Stimulated activated CD8-positive, alpha-beta memory T cell treated with anti-CD3 and anti-CD28 coated beads, Interleukin-12 subunit alpha, Interleukin-12 subunit beta, amount 100 ng/mL, for 24 hours (primary cell): ENCODE measurements at regions not wholly inside any gene's neighbourhood (a gene's known extent, or its start where the extent isn't known, plus 50 kb on each side); places are given as distances from the start of the nearest gene placed in this dataset.

Experiments used
- DNase-seq: peaks from one replicate; pipeline ENCODE4 v3.0.0-alpha.2; 2020; ENCODE audit errors: extremely low read depth

DNA sequence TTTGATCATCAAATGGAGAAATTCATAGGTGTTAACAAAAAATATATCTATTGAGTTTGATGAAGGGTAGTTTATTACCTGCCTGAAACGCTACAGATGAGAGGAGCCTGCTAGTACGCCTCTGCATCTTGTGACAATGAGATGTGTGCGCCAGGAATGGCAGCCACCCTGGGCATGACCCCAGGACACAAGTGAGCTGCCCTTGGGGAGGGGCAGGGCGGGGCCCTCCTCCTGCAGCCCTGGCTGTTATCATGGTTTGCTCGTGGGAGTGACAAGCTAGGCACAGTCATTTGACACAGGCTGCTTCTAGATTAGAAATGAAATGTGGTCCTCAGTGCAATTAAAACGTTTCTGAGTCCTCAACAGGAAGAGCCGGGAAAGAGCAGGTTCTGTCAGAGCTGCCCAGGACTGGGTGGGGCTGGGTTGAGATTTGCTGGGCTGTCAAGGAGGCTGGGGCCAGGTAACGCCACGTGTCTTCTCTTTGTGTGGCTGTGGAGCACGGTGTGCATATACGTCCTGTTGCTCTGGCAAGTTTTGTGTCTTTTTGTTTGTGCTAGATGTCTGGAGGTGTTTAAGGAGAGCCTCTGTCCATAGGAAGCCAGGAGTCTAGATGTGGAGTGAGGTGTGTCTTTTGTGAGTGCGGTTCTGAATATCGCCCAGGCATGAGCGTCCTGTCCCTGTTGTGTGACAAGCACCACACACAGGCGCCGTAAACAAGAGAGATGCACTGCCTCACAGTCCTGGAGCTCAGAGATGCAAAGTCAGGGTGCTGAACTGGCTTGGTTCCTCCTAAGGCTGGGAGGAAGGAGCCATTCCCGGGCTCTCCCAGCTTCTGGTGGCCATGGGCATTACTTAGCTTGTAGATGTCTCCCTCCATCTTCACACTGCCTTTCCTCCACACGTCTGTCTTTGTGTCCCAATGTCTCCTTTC, 129.0 kb upstream of the IRX4 start:
- no peak for DNase-seq

DNA sequence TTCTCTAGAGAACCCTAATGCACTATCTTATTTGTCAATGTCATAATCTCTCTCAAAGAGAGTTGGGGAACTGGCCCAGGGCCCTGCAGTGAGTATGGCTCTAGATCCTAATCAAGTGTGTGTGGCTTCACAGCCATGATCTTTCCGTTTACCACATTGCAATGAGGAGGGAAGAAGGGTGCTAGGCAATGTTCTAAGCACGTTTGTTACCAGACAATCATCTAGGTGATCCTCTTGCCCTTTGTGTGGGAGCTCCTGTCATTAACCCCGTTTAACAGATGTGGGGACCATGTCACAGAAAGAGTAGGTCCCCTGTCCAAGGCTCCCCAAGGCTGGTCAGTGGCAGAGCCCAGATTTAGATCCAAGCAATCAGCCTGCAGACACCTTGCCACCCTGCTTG, 128.2 kb upstream of the IRX4 start:
- no peak for DNase-seq

DNA sequence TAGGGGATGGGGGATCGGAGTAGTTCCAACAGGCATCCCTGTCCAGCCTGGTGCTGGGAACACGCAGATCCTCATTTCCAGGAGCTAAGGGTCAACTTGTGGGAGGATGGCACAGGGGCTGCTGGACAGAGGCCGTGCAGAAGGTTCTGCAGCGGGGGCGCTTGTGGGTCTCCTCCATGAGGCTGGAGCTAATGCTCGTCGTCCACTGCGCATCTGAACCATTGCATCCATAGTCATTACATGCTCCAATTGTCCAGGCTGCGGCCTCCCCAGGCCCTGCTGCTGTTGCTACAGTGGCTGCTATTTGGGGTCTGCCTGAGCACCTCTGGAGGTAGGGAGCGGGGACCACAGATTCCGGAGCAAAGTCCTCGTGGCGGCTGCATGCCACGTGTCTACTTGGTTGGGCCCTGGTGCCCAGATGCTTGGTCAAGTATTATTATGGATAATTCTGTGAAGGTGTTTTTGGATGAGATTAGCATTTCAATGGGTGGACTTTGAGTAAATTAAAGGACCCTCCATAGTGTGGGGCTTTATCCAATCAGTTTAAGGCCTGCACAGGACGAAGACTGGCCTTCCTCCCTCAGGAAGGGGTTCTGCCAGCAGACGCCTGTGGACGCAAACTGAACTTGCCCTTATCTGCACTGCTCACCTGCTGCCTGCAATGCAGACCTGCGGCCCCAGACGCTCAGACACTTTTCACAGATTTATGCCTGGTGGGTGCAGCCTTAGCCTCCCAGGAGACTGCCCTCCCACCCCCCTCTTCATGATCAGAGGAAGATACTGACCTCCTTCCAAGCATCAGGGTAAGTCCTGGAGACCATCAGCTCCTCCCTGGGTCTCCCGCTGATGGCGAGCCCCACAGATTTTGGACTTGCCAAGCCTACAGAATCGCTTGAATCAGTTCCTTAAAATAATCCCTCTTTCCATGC, 127.5 kb upstream of the IRX4 start:
- DNase-seq: no peak

DNA sequence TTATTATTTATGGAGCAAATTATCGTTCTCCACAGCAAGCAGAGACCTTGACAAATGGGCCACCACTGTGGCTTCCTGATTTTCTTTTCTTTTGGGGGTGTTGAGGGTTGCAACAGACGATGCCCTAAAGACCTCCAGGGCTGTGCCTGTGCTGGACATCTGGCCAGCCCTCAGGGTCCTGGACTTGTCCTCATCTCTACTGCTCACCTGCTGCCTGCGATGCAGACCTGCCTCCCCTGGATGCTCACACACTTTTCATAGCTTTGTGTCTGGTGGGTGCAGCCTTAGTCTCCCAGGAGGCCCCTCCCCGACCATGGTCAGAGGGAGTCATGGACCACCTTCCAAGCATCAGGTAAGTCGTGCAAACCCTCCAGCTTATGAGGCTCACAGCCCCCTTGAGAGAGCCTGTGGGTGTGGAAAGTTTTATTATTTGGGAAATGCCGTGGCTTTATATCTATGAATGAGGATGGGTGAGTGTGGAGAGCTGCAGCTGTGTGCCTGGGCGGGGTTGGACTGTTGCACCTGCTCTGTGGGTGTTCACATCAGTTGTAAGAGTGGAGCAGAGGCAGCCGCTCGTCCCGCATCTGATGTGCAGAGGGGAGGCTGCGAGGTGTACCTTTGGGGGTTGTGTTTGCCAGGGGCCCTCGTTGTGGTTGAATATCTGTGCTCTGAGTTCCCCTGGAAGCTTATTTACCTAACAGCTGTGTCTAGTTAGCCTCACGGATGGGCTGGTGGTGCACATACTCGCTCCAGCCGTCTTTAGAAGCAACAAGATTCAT, 126.3 kb upstream of the IRX4 start:
- DNase-seq: no peak

DNA sequence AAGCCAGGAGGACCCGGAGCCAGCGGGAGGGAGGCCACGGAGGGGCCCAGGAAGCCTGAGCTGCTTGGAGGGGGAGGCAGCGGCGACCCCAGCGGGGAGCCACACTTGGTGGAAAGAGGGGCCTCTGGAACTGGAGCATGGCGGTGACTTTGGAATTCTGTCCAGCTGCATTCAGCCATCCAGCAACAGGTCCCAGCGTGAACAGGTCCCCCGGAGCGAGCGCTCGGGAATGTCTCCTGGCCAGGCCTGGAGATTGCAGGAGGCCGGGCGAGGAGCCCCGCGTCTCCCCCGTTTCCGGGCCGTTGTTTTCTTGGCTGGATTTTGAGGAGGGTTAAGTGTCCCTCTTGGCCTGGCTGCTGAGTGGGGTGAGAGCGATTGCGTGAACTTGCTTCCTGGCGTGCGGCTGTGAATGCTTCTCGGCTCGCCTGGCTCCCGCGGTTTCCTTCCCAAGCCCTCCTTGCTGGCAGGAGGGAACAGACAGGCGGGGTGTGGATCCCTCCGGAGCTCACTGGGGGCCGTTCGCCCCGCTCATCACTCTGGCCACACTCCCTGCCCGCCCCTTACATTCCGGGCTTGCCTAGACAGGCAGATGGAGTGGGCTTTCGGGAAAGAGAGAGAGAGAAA, 125.3 kb upstream of the IRX4 start:
- no peak for DNase-seq

DNA sequence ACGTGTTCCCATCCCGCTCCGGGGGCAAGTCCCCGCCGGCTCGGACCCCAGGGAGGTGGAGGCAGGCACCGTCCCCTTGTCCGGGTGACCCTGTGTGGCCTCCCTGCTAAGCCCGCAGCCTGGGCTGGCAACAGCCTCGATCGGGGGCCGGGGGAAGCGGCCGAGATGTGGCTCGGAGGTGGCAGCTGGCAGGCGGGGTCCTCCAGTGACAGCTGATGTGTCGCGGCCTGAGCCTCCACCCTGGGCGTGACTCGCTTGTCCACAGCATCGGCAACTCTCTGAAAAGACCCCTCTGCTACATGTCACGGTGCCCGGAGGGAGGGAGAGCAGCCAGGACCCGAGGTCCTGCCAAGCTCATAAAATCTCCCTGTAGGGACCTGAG, 124.8 kb upstream of the IRX4 start:
- DNase-seq: no peak

DNA sequence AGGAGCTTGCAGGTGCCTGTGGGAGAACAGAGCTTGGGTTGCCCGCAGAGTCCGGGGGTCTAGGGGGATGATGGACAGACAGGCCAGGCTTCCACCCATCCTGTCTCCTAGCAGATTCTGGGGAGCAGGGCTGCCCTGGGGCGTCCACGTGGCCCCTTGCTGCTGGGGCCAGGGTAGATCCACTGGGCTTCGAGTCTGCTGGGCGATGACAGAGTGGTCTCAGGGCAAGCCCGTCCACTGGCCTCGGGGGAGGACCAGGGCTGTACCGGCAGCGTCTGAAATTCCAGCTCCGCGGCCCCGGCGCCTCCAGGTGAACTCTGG, 124.2 kb upstream of the IRX4 start:
- DNase-seq: no peak

DNA sequence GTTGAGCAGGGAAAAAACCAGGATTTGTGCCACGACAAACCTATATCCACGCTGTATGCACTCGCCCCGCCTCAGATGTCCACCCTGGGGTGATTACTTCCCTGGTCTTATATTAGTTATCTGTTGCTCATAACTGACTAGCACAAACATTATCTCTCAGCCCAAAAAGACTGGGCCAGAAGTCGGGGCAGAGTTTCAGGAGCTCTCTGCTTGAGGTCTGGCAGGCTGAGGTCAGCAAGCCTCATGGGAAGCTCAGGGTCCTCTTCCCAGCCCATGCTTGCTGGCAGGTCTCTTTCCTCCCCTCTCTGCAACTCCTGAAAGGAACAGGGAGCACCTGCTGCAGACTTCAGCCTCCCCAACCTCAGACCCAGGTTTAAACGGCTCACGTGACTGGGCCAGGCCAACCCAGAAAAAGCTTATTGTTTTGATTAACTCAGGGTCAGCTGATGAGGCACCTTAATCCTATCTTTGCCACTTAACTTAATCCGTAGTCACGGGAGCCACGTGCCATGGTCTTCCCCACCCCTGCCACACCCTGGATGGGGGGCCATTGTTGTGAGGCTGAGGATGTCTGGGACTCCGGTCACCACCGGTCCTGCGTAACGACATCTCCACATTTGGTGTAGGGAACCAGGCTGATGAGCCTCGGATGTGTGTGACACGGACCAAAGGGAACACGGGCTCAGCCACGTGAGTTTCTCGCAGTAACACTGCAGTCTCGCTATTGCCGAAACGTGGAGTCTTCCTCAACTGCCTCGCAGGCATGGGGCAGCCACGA, 123.7 kb upstream of the IRX4 start:
- DNase-seq: no peak

DNA sequence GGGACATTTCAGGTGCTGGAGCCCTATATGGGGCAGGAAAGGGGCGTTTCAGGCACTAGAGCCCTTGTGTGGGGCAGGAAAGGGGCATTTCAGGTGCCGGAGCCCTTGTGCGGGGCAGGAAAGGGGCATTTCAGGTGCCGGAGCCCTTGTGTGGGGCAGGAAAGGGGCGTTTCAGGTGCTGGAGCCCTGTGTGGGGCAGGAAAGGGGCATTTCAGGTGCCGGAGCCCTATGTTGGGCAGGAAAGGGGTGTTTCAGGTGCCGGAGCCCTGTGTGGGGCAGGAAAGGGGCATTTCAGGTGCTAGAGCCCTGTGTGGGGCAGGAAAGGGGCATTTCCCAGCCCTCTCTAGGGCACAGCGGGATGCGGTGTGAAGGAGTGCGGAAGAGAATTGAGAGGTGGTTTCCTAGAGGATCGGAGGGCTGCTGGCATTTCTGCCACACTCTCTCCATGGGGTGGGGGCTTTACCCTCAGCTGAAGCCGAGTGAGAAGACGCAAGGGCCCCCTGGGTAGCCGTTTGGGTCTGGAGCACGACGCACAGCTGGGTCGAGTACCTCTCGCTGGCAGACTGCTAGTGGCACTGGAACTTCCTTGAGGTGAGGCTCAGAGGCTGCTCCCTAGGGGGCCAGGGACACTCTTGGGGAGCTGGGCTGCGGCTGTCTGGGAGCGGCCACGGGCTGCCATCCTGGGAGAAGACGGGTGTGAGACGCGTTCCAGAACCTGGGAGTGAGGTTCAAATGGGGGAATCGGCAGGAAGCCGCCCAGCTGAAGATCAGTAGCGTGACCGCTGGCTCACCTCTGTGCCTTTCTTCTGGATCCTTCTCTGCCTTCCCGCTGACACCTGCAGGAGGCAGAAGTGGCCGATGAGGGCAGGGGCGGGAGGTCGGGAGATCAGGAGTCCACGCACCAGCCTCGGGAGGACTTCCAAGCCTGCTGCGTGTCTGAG, 122.6 kb upstream of the IRX4 start:
- no peak for DNase-seq

DNA sequence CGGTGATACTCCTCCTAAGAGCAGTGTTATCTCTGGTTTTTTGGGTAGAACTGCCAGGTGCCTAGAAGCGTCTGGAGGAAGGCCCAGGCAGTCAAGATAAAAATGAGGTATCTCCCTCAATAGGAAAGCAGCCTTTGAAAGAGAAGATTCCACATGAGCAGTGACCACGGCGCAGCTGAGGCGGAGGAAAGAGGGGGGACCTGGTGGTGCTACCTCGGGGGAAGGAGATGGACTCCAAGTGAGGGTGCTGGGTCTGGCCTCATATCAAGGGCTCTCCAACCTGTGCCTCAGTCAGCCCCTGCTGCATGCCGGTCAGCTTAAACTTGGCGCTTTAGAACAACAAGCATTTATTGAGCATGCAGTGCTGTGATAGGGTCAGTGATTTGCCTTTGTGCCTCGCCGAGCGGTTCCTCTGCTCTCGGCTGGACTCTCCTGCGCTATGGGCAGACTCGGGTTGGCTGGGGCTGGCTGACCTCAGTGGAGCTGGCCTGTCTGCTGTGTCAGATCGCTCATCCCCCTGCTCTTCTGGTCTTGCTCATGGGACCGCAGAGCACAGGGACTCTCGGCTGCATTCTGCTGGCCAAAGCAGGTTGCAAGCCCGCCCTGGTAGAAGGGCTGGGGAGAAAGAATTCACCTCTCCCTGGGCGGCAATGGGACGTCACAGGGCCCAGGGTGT, 121.1 kb upstream of the IRX4 start:
- no peak for DNase-seq

DNA sequence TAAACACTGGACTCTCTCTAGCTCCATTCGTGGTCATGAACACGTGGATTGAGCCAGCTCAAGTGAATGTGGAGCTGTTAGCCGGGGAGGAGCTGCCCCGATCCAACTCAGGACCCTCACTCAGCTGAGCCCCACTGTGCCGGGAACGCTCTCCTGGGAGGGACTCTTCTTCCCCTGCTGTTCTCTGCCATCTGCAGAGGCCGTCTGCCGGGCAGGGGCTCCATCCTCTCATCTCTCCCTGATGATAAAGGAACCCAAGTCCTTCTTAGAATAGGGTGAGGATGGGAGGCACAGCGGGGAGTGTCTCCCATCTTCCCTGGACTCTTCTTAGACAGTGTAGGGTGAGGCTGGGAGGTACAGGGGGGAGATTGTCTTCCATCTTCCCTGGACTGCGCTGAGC, 120.5 kb upstream of the IRX4 start:
- DNase-seq: no peak

DNA sequence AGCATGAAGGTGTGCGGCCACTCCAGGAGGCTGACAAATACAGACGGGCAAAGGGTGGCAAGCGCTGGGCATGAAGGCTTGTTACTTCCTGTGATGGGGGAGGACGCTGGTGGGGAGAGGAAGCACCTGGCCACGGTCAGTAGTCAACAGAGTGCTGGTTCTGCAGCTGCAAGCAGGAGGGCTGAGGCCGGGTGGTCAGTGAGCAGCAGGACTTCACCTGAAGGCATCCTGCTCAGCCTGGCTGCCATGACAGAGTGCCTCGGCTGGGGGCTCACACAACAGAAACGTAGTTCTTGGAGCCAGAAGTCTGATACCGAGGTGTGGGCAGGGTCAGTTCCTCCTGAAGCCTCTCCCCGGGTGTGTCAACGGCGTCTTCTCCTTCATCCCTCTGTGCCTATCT, 118.6 kb upstream of the IRX4 start:
- no peak for DNase-seq

DNA sequence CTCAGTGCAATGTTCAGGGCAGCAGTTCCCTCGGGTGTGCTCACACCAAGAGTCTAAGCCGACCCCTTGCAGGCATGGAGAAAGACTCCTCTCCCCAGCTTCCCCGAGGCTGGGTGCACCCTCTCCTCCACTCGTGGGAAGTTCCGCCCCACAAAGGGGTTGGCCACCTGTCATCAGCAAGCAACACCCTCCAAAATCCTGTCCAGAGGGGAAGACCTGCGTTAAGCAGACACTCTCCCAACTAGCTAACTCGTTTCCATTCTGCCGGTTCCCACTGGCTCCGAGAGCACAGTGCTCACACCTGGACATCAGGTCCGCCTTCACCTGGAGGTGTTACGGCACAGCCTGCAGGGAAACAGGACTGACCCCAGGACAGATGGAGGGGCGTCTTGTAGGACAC, 117.9 kb upstream of the IRX4 start:
- DNase-seq: no peak

DNA sequence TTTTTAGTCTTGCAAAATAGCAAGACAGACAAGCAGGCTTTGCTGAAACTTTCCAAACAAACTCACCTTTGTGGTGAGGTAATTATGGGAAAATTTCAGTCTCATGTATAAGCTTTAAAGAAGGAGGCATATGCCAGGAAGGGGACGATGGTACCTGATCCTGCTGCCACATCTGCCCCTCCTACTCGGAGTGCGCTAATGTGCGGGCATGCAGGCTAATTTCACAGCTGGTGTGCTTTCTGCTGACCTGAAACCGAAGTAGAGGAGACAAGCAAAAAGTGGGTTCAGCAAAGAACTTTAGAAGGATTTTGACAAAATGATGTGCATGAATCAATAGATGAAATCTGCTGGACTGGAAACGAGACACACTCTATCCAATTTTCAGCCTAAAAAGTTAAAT, 117.1 kb upstream of the IRX4 start:
- no peak for DNase-seq

DNA sequence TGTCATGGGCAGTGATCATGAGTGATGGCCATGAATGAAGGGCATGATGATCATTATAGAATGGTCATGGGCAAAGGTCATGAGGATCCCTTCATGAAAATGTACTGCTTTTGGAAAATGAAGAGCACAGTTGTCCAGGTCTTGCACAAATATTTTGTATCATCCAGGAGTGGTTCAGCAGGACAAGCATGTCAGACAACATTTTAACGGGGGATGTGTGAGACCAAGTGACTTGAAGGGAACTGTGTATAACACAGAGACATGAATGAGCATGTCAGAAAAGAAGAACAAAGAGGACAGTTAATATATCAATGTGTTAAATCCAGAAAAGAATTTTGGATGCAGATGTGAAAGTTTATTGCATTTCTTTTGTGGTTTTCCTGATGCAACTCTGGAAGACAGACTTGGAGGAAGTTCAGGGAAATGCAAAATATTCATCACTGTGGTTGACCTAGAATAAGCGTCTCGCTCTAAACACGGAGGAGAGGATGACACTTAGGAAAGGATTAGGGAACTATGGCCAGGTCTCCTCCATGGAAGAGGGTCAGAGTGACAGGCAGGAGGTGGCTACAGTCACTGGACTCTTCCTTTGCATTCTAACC, 116.1 kb upstream of the IRX4 start:
- DNase-seq: no peak

DNA sequence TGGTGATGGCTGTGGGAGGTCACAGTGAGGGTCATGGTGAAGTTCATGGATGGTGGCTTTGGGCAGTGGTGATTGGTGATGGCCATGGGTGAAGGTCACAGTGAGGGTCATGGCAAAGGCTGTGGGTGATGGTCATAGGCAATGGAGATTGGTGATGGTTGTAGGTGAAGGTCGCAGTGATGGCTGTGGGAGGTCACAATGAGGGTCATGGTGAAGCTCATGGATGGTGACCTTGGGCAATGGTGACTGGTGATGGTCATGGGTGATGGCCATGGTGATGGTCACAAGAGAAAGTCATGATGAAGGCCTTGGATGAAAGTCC, 115.6 kb upstream of the IRX4 start:
- DNase-seq: no peak

DNA sequence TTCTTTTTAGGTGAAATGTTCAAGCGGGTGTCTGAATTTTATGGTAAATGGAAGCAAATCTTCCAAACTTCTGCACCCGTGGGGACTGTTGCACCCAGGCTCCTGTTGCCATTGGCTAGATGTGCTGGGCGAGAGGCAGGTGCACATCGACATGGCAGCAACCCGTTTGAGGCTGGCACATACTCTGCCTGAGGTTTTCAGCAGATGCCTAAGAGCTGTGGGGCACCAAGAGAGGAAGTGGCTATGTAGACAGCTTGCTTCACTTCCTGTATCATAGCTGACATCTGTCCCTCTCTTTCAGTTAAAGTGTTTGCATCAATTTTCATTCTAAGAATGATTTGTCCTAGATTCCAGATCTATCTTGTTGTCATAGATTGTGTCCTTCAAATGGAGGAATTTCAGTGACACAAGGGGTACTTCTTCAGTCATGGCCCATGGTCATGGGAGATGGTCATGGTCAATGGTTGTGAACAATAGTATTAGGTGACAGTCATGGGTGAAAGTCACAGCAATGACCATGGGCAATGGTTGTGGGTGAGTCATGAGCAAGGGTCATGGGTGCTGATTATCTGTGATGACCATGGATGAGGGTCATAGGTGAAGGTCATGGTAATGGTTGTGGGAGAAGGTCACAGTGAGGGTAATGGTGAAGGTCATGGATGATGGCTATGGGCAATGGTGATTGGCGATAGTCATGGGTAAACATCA, 115.1 kb upstream of the IRX4 start:
- DNase-seq: no peak

DNA sequence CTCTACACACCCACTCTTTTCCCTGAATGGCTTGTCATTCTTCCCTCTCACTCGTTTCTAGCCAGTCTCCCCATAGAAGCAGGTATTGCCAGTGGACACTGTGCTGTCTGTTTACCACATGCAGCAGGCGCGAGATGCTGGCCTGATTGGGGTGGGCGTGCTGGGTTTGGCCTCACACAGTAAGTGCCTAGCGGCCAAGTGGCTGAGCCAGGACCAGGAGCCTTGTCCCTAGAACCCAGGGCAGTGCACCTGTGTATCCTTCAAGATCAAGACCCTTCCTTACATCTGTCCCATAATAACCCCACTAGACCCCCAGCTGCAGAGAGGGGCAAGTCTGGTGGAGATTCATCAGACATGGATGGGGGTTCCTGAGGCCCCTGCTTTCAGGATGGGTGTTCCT, 112.8 kb upstream of the IRX4 start:
- no peak for DNase-seq
